GM23338 (cell line): ENCODE measurements at regions not wholly inside any gene's neighbourhood (a gene's known extent, or its start where the extent isn't known, plus 50 kb on each side); places are given as distances from the start of the nearest gene placed in this dataset.

ENCODE experiments used
- EZH2phosphoT487 ChIP-seq: fragments of 200-600 bp; sonication (generic); IDR thresholded peaks from one replicate; pipeline ENCODE4 v1.8.1; 2018; ENCODE audit warnings: antibody characterized with exemption; ENCODE audit not compliant: unreplicated experiment
- NANOG ChIP-seq: IDR thresholded peaks from 2 replicates; pipeline ENCODE4 v1.6.1; 2016; ENCODE audit warnings: antibody characterized with exemption, borderline replicate concordance
- POLR2AphosphoS5 ChIP-seq: IDR thresholded peaks from 2 replicates; pipeline ENCODE4 v1.6.1; 2016; ENCODE audit warnings: antibody characterized with exemption, low read depth
- TF ChIP-seq, protein P1 (sequence below): fragments of 250-450 bp; sonication (Bioruptor Pico); IDR thresholded peaks from 2 replicates; pipeline ENCODE4 v1.5.0; 2020; ENCODE audit warnings: mild to moderate bottlenecking, moderate library complexity
- TF ChIP-seq, protein P2 (sequence below): IDR thresholded peaks from 2 replicates; pipeline ENCODE4 v1.6.1; 2016; ENCODE audit warnings: antibody characterized with exemption
- TF ChIP-seq, protein P3 (sequence below): IDR thresholded peaks from one replicate; pipeline ENCODE4 v1.6.1; 2018; ENCODE audit warnings: antibody characterized with exemption; ENCODE audit not compliant: unreplicated experiment

DNA sequence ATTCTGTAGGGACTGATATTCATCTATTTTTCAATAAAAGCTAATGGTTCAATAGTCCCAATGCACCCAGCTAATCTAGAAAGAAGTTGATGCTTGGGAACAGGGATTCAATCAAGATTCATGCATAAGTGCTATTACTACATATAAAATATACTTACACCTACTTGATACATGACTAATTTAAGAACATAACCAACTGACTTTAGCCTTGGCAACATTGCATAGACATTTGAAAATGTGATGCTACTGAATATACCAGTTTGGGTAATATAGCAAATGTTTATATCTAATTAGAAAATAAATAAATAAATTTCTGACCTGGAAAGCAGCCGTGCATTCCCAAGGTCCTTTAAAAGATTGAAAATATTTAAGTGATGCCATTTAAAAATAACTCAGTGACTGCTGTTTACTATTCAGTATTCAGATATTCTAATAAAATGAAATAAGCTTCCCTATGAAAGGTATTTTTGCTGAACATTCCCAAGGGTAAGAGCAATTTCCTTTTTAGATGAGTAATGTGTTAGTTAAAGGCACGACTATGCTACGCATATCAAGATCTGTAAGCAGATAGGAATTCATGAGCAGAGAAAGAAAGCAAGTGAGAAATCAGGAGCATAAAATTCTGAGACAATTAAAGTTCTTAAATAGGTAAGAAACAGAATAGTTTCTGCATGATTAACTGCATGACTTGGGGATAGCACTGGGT, 160.6 kb upstream of the SYT1 start (continued):
- TF ChIP-seq, protein P1, sequence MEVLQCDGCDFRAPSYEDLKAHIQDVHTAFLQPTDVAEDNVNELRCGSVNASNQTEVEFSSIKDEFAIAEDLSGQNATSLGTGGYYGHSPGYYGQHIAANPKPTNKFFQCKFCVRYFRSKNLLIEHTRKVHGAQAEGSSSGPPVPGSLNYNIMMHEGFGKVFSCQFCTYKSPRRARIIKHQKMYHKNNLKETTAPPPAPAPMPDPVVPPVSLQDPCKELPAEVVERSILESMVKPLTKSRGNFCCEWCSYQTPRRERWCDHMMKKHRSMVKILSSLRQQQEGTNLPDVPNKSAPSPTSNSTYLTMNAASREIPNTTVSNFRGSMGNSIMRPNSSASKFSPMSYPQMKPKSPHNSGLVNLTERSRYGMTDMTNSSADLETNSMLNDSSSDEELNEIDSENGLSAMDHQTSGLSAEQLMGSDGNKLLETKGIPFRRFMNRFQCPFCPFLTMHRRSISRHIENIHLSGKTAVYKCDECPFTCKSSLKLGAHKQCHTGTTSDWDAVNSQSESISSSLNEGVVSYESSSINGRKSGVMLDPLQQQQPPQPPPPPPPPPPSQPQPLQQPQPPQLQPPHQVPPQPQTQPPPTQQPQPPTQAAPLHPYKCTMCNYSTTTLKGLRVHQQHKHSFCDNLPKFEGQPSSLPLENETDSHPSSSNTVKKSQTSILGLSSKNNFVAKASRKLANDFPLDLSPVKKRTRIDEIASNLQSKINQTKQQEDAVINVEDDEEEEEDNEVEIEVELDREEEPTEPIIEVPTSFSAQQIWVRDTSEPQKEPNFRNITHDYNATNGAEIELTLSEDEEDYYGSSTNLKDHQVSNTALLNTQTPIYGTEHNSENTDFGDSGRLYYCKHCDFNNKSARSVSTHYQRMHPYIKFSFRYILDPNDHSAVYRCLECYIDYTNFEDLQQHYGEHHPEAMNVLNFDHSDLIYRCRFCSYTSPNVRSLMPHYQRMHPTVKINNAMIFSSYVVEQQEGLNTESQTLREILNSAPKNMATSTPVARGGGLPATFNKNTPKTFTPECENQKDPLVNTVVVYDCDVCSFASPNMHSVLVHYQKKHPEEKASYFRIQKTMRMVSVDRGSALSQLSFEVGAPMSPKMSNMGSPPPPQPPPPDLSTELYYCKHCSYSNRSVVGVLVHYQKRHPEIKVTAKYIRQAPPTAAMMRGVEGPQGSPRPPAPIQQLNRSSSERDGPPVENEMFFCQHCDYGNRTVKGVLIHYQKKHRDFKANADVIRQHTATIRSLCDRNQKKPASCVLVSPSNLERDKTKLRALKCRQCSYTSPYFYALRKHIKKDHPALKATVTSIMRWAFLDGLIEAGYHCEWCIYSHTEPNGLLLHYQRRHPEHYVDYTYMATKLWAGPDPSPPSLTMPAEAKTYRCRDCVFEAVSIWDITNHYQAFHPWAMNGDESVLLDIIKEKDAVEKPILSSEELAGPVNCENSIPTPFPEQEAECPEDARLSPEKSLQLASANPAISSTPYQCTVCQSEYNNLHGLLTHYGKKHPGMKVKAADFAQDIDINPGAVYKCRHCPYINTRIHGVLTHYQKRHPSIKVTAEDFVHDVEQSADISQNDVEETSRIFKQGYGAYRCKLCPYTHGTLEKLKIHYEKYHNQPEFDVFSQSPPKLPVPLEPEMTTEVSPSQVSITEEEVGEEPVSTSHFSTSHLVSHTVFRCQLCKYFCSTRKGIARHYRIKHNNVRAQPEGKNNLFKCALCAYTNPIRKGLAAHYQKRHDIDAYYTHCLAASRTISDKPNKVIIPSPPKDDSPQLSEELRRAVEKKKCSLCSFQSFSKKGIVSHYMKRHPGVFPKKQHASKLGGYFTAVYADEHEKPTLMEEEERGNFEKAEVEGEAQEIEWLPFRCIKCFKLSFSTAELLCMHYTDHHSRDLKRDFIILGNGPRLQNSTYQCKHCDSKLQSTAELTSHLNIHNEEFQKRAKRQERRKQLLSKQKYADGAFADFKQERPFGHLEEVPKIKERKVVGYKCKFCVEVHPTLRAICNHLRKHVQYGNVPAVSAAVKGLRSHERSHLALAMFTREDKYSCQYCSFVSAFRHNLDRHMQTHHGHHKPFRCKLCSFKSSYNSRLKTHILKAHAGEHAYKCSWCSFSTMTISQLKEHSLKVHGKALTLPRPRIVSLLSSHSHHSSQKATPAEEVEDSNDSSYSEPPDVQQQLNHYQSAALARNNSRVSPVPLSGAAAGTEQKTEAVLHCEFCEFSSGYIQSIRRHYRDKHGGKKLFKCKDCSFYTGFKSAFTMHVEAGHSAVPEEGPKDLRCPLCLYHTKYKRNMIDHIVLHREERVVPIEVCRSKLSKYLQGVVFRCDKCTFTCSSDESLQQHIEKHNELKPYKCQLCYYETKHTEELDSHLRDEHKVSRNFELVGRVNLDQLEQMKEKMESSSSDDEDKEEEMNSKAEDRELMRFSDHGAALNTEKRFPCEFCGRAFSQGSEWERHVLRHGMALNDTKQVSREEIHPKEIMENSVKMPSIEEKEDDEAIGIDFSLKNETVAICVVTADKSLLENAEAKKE (CRISPR knock-in tag), result no peak
- TF ChIP-seq, protein P2, sequence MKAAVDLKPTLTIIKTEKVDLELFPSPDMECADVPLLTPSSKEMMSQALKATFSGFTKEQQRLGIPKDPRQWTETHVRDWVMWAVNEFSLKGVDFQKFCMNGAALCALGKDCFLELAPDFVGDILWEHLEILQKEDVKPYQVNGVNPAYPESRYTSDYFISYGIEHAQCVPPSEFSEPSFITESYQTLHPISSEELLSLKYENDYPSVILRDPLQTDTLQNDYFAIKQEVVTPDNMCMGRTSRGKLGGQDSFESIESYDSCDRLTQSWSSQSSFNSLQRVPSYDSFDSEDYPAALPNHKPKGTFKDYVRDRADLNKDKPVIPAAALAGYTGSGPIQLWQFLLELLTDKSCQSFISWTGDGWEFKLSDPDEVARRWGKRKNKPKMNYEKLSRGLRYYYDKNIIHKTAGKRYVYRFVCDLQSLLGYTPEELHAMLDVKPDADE, result no peak
- TF ChIP-seq NANOG, result no peak
- no peak for TF ChIP-seq EZH2phosphoT487
- no peak for TF ChIP-seq POLR2AphosphoS5
- TF ChIP-seq, protein P3, sequence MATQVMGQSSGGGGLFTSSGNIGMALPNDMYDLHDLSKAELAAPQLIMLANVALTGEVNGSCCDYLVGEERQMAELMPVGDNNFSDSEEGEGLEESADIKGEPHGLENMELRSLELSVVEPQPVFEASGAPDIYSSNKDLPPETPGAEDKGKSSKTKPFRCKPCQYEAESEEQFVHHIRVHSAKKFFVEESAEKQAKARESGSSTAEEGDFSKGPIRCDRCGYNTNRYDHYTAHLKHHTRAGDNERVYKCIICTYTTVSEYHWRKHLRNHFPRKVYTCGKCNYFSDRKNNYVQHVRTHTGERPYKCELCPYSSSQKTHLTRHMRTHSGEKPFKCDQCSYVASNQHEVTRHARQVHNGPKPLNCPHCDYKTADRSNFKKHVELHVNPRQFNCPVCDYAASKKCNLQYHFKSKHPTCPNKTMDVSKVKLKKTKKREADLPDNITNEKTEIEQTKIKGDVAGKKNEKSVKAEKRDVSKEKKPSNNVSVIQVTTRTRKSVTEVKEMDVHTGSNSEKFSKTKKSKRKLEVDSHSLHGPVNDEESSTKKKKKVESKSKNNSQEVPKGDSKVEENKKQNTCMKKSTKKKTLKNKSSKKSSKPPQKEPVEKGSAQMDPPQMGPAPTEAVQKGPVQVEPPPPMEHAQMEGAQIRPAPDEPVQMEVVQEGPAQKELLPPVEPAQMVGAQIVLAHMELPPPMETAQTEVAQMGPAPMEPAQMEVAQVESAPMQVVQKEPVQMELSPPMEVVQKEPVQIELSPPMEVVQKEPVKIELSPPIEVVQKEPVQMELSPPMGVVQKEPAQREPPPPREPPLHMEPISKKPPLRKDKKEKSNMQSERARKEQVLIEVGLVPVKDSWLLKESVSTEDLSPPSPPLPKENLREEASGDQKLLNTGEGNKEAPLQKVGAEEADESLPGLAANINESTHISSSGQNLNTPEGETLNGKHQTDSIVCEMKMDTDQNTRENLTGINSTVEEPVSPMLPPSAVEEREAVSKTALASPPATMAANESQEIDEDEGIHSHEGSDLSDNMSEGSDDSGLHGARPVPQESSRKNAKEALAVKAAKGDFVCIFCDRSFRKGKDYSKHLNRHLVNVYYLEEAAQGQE, result no peak
